NCI-H526 treated with DMSO at 0.1 percent for 48 hours (cell line): ENCODE measurements at regions not wholly inside any gene's neighbourhood (a gene's known extent, or its start where the extent isn't known, plus 50 kb on each side); places are given as distances from the start of the nearest gene placed in this dataset.

ENCODE experiments used
- DNase-seq: peaks from one replicate; lab custom pipeline; 2025; lab: John Stamatoyannopoulos, UW

- DNase-seq: no peak
Measured at GRCh38 chr17:33404070-33404819, 111.2 kb upstream of the ASIC2 start.

- no peak for DNase-seq
Measured at GRCh38 chr17:33416131-33416530, 123.0 kb upstream of the ASIC2 start.

GRCh38 chr17:33421933-33422332 is 128.8 kb upstream of the ASIC2 start:
- DNase-seq: no peak

- no peak for DNase-seq
Measured at GRCh38 chr17:33433581-33433980, 140.5 kb upstream of the ASIC2 start.

GRCh38 chr17:33434841-33435240 is 141.7 kb upstream of the ASIC2 start:
- DNase-seq: no peak

- DNase-seq: no peak
Measured at GRCh38 chr17:33435721-33436301, 142.7 kb upstream of the ASIC2 start.

GRCh38 chr17:33436321-33436720 is 143.2 kb upstream of the ASIC2 start:
- DNase-seq: no peak

GRCh38 chr17:33438139-33438538 is 145.0 kb upstream of the ASIC2 start:
- no peak for DNase-seq

GRCh38 chr17:33438578-33438977 is 145.5 kb upstream of the ASIC2 start:
- DNase-seq: no peak

- DNase-seq: no peak
Measured at GRCh38 chr17:33442320-33442719, 149.2 kb upstream of the ASIC2 start.

- DNase-seq: no peak
Measured at GRCh38 chr17:33444731-33445130, 151.6 kb upstream of the ASIC2 start.

- no peak for DNase-seq
Measured at GRCh38 chr17:33447090-33447489, 154.0 kb upstream of the ASIC2 start.

GRCh38 chr17:33451221-33451620 is 158.1 kb upstream of the ASIC2 start:
- no peak for DNase-seq

- no peak for DNase-seq
Measured at GRCh38 chr17:33457477-33457876, 164.4 kb upstream of the ASIC2 start.

GRCh38 chr17:33459078-33459940 is 166.2 kb upstream of the ASIC2 start:
- no peak for DNase-seq

- DNase-seq: no peak
Measured at GRCh38 chr17:33460781-33461450, 167.8 kb upstream of the ASIC2 start.

- DNase-seq: no peak
Measured at GRCh38 chr17:33463887-33464286, 170.8 kb upstream of the ASIC2 start.

GRCh38 chr17:33464669-33465280 is 171.7 kb upstream of the ASIC2 start:
- DNase-seq: no peak

- no peak for DNase-seq
Measured at GRCh38 chr17:33469421-33469820, 176.3 kb upstream of the ASIC2 start.

- no peak for DNase-seq
Measured at GRCh38 chr17:33469911-33470310, 176.8 kb upstream of the ASIC2 start.

GRCh38 chr17:33473061-33473460 is 180.0 kb upstream of the ASIC2 start:
- DNase-seq: no peak

GRCh38 chr17:33474789-33475188 is 181.7 kb upstream of the ASIC2 start:
- DNase-seq: no peak
